Parathyroid adenoma (tissue), 2 donors: ENCODE measurements at regions not wholly inside any gene's neighbourhood (a gene's known extent, or its start where the extent isn't known, plus 50 kb on each side); places are given as distances from the start of the nearest gene placed in this dataset.
"Not testable (repeated sequence)": the region's sequence is repeated elsewhere in the genome, so short reads cannot be mapped to it uniquely, and the experiment has no call there.

Experiments
- H2AFZ ChIP-seq: fragments of 300-600 bp; sonication (generic); one replicate; pipeline ENCODE4 v1.7.0; 2017; ENCODE audit warnings: antibody characterized with exemption, mild to moderate bottlenecking
- H3K27ac ChIP-seq: fragments of 300-600 bp; sonication (generic); one replicate; pipeline ENCODE4 v1.7.0; 2017
- H3K27me3 ChIP-seq: fragments of 300-600 bp; sonication (generic); one replicate; pipeline ENCODE4 v1.7.0; 2017; ENCODE audit warnings: low read length; ENCODE audit not compliant: control insufficient read depth, insufficient read depth
- H3K36me3 ChIP-seq: fragments of 300-600 bp; sonication (generic); one replicate; pipeline ENCODE4 v1.7.0; 2017; ENCODE audit warnings: low read length; ENCODE audit not compliant: control insufficient read depth, insufficient read depth
- H3K4me1 ChIP-seq: fragments of 300-600 bp; sonication (generic); one replicate; pipeline ENCODE4 v1.7.0; 2017; ENCODE audit warnings: control low read depth
- H3K4me2 ChIP-seq: fragments of 300-600 bp; sonication (generic); one replicate; pipeline ENCODE4 v1.7.0; 2017; ENCODE audit warnings: low read length
- H3K4me3 ChIP-seq: fragments of 300-600 bp; sonication (generic); one replicate; pipeline ENCODE4 v1.7.0; 2017; ENCODE audit warnings: low read depth, low read length
- H3K79me2 ChIP-seq: fragments of 300-600 bp; sonication (generic); one replicate; pipeline ENCODE4 v1.7.0; 2017; ENCODE audit warnings: control low read depth
- H3K9ac ChIP-seq: fragments of 300-600 bp; sonication (generic); one replicate; pipeline ENCODE4 v1.7.0; 2017; ENCODE audit warnings: mild to moderate bottlenecking
- H3K9me3 ChIP-seq: fragments of 300-600 bp; sonication (generic); one replicate; pipeline ENCODE4 v1.7.0; 2017; ENCODE audit warnings: low read length; ENCODE audit not compliant: control insufficient read depth
- TF ChIP-seq, protein P1 (sequence below): fragments of 300-600 bp; sonication (generic); IDR thresholded peaks from one replicate; pipeline ENCODE4 v1.7.0; 2017; ENCODE audit warnings: antibody characterized with exemption, mild to moderate bottlenecking
- donor health status: primary hyperparathyroidism.

DNA sequence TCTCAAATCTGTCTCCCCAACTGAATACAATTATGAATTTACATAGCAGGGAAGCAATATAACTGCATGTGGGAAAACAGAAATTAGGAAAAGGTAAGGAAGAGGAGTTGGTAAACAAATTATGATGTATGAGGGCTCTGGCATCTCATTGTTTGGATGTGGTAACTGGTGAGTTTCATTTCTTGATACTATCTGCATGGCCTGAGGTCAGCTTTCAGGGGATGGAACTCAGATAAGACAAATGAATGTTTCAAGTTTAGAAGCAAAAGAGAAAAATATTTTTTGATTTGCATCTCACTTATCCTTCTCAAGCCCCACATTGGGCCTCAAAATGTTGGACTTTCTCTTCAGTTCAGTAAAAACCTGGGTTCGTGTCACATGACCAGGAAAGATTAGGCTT, 302.2 kb upstream of the GJE1 start:
- H3K9ac ChIP-seq = no peak overlapping the region
- no peaks in the 10 kb centered on the region for H3K27me3 ChIP-seq
- H2AFZ ChIP-seq = no peak overlapping the region
- H3K4me1 ChIP-seq = no peaks in the 10 kb centered on the region
- no peak overlapping the region for H3K4me2 ChIP-seq
- no peak overlapping the region for H3K27ac ChIP-seq
- H3K4me3 ChIP-seq = no peak overlapping the region
- no peaks in the 10 kb centered on the region for H3K9me3 ChIP-seq
- no peaks in the 10 kb centered on the region for H3K79me2 ChIP-seq
- TF ChIP-seq, protein P1, sequence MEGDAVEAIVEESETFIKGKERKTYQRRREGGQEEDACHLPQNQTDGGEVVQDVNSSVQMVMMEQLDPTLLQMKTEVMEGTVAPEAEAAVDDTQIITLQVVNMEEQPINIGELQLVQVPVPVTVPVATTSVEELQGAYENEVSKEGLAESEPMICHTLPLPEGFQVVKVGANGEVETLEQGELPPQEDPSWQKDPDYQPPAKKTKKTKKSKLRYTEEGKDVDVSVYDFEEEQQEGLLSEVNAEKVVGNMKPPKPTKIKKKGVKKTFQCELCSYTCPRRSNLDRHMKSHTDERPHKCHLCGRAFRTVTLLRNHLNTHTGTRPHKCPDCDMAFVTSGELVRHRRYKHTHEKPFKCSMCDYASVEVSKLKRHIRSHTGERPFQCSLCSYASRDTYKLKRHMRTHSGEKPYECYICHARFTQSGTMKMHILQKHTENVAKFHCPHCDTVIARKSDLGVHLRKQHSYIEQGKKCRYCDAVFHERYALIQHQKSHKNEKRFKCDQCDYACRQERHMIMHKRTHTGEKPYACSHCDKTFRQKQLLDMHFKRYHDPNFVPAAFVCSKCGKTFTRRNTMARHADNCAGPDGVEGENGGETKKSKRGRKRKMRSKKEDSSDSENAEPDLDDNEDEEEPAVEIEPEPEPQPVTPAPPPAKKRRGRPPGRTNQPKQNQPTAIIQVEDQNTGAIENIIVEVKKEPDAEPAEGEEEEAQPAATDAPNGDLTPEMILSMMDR = no peak
- no peaks in the 10 kb centered on the region for H3K36me3 ChIP-seq

DNA sequence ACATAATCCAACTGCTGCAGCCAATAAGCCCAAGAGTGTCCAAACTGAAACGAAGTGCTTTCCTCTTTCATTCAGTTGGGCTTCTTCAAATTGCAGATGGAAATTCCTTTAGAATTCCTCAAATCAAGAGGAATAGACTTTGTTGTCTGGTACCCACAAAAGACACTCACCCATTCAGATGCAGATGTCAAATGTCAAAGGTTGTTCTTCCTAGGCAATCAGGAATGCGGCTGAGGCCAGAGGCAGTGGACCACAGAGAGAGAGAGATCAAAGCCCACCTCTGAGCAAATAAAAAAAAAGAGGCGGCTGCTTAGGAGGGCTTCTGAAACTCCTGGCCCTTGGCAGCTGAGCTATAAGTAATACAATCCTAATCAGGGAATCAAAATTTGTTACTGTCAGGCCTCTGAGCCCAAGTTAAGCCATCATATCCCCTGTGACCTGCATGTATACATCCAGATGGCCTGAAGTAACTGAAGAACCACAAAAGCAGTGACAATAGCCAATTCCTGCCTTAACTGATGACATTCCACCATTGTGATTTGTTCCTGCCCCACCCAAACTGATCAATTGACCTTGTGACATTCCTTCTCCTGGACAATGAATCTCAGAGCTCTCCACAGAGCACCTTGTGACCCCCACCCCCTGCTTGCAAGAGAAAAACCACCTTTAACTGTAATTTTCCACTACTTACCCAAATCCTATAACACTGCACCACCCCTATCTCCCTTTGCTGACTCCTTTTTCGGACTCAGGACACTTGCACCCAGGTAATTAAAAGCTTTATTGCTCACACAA, 303.0 kb upstream of the GJE1 start:
- Histone ChIP-seq H3K9me3 (no peaks in the 10 kb centered on the region), H3K4me1 (no peaks in the 10 kb centered on the region), H3K4me2 (no peak overlapping the region), H3K79me2 (no peaks in the 10 kb centered on the region), H3K4me3 (no peak overlapping the region), H3K27me3 (no peaks in the 10 kb centered on the region), H3K27ac (no peak overlapping the region), H3K9ac (no peak overlapping the region), H3K36me3 (no peaks in the 10 kb centered on the region), H2AFZ (no peak overlapping the region)
- TF ChIP-seq, protein P1 = no peak

DNA sequence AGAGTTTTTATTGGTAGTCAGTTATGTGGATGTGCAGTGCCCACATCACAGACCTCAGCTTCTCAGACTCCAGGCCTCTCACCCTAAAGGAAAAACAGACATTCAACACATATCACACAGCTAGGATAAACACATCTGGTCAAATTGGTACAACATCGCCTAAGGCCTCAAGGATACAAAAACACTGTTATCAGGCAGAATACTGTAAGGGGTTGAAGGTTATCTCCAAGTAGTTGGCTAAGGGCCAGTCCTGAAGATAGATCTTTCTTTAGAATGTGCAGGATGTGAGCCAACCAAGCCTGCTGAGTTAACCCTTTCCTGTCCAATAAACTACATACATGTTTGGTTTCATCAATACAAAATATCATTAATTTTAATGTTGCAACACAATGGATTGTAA, 308.4 kb upstream of the GJE1 start:
- H3K4me1 ChIP-seq = no peaks in the 10 kb centered on the region
- no peak overlapping the region for H3K4me3 ChIP-seq
- no peak overlapping the region for H3K27ac ChIP-seq
- H3K9ac ChIP-seq = no peak overlapping the region
- TF ChIP-seq, protein P1 = no peak
- no peaks in the 10 kb centered on the region for H3K36me3 ChIP-seq
- H3K27me3 ChIP-seq = no peaks in the 10 kb centered on the region
- H2AFZ ChIP-seq = no peak overlapping the region
- H3K9me3 ChIP-seq = no peaks in the 10 kb centered on the region
- H3K4me2 ChIP-seq = no peak overlapping the region
- no peaks in the 10 kb centered on the region for H3K79me2 ChIP-seq

DNA sequence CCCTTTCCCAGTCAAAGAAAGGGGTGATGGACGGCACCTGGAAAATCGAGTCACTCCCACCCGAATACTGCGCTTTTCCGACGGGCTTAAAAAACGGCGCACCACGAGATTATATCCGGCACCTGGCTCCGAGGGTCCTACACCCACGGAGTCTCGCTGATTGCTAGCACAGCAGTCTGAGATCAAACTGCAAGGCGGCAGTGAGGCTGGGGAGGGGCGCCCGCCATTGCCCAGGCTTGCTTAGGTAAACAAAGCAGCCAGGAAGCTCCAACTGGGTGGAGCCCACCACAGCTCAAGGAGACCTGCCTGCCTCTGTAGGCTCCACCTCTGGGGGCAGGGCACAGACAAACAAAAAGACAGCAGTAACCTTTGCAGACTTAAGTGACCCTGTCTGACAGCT, 317.7 kb upstream of the GJE1 start:
- not testable (repeated sequence) for H3K36me3 ChIP-seq, H3K9me3 ChIP-seq, H3K9ac ChIP-seq, H3K79me2 ChIP-seq, H3K4me2 ChIP-seq, H3K4me1 ChIP-seq, H3K4me3 ChIP-seq, H3K27me3 ChIP-seq, H2AFZ ChIP-seq, H3K27ac ChIP-seq

DNA sequence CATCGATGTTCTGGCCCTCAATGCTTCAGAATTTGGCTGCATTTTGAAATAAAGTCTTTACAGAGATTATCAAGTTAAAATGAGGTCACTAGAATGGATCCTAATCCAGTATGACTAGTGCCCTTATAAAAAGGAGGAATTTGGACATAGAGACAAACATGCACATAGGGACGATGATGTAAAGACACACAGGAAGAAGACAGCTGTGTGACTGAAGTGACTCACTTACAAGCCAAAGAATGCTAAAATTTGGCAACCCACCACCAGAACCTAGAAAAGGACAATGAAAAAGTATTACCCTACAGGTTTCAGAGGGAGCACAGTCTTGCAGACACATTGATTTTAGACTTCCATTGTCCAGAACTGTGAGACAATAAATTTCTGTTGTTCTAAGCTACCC, 322.8 kb upstream of the GJE1 start:
- TF ChIP-seq, protein P1 = no peak
- H3K79me2 ChIP-seq = no peaks in the 10 kb centered on the region

More for the DNA sequence above, 322.8 kb upstream of the GJE1 start:
- no peak overlapping the region for H3K4me3 ChIP-seq
- no peak overlapping the region for H2AFZ ChIP-seq
- H3K27ac ChIP-seq = no peak overlapping the region
- no peak overlapping the region for H3K4me2 ChIP-seq
- no peaks in the 10 kb centered on the region for H3K36me3 ChIP-seq
- no peaks in the 10 kb centered on the region for H3K4me1 ChIP-seq
- no peak overlapping the region for H3K9ac ChIP-seq
- H3K27me3 ChIP-seq = no peaks in the 10 kb centered on the region
- H3K9me3 ChIP-seq = no peaks in the 10 kb centered on the region
